Sigmoid colon (tissue), 6 donors: ENCODE measurements at regions not wholly inside any gene's neighbourhood (a gene's known extent, or its start where the extent isn't known, plus 50 kb on each side); places are given as distances from the start of the nearest gene placed in this dataset.

Experiments used
- DNase-seq: peaks from one replicate; pipeline ENCODE4 v3.0.0-alpha.2; 2019
- H3K27ac ChIP-seq, 4 donors: fragments of 200-600 bp; sonication (generic); one replicate each; pipeline ENCODE4 v1.5.1; 2016 to 2019; ENCODE audit warnings: mild to moderate bottlenecking in 1 of 4
- H3K27me3 ChIP-seq, 3 donors: fragments of 200-600 bp; sonication (generic); one replicate each; pipeline ENCODE4 v1.5.1; 2019; ENCODE audit warnings: mild to moderate bottlenecking in 1 of 3
- H3K36me3 ChIP-seq, 4 donors: fragments of 200-600 bp; sonication (generic); one replicate each; pipeline ENCODE4 v1.5.1; 2016 to 2019
- H3K4me1 ChIP-seq, 4 donors: fragments of 200-600 bp; sonication (generic); one replicate each; pipeline ENCODE4 v1.5.1; 2017 to 2019
- H3K4me3 ChIP-seq, 4 donors: fragments of 200-600 bp; sonication (generic); one replicate each; pipeline ENCODE4 v1.5.1; 2017 to 2019; ENCODE audit warnings: mild to moderate bottlenecking in 2 of 4, moderate library complexity in 1 of 4
- H3K9me3 ChIP-seq, 4 donors: fragments of 200-600 bp in 3 of 4; sonication (generic) in 3 of 4; one replicate each; pipeline versions ENCODE4 v1.5.1 to v1.6.1; 2013 to 2019
- EP300 ChIP-seq, 4 donors: sonication (generic); formaldehyde crosslinking; IDR thresholded peaks; one replicate each; pipeline ENCODE4 v1.6.1; 2017; ENCODE audit warnings: antibody characterized with exemption in 4 of 4
- POLR2A ChIP-seq, 2 donors: fragments of 450-650 bp; IDR thresholded peaks; one replicate each; pipeline ENCODE4 v1.6.1; 2016; ENCODE audit warnings: antibody characterized with exemption in 2 of 2, mild to moderate bottlenecking in 2 of 2, moderate library complexity in 2 of 2
- POLR2AphosphoS5 ChIP-seq, 4 donors: sonication (generic); formaldehyde crosslinking; IDR thresholded peaks; one replicate each; pipeline ENCODE4 v1.6.1; 2017; ENCODE audit warnings: antibody characterized with exemption in 4 of 4
- WGBS, 2 donors: extraction: QIAGEN DNeasy Blood & Tissue Kit; methylation state at CpG; one replicate each; pipeline ENCODE4 v1.1.7; 2013; 5-methylcytosine and 5-hydroxymethylcytosine counted together
- intact Hi-C: fragments of 100-400 bp; cut with DNase I; formaldehyde crosslinking; loops from one replicate; pipeline ENCODE4 v1.15.1; 2023
- TF ChIP-seq, protein P1 (sequence below), 4 experiments: fragments of 450-650 bp in 3 of 4; fragments of 200-600 bp in 1 of 4; IDR thresholded peaks; one replicate each; pipeline ENCODE4 v1.5.1; 2016 to 2019; ENCODE audit warnings: antibody characterized with exemption in 4 of 4, mild to moderate bottlenecking in 3 of 4, moderate library complexity in 2 of 4
- donor health status: healthy with polysubstance abuse.
- donor health status: healthy.

DNA sequence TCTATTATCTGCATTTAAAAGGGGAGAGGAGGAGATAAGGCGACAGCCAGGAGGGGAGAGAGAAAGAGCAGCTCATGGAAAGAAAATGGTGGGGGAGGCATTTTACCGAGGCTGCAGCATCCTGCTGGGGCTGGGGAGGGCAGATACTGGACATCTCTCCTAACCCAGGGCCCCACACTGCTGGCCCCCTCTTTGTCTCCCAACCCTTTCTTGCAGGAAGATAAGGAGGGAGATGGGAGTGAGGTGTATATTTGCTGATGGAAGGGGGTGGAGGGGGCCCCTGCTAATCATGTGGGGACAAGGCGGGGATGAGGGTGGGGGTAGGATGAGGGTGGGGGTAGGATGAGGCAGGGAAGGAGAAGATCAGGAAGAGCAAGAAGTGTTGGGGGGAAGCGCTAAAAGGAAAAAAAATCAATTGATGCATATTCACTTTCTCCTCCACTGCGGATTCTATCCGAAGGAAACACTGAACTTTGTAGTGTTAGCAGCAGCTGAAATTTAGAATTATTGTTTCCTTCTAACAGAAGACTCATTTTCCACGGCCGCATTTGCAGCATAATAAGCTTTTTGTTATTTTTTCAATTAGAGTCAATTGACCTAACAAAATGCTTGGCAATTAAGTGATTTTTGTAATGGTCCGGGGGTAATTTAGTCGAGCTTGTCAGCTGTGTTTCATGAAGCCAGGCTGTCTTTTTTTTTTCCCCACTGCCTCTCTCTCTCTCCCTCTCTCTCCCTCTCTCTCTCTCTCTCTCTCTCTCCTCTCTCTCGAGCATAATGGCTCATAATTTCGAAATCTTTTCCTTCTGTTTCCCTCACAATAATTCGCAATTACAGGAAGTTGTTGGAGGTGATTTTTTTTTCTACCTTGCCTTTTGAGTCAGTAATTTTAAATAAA, 1134.6 kb downstream of the BCL11B start:
- intact Hi-C loops, result no loop called here
- 7 to 17% methylated on average over 13 of the region's 13 CpGs for WGBS, 2 donors
- no peak for DNase-seq
- TF ChIP-seq POLR2A (IDR thresholded peaks at IDR 0.05), result no peak
- no peaks in the 10 kb centered on the region for H3K36me3 ChIP-seq
- no peaks in the 10 kb centered on the region for H3K4me1 ChIP-seq
- H3K27me3 ChIP-seq, result peaks cover 0 to 27% (median 5%) of the 10 kb centered on the region in 3 donors
- no peak overlapping the region for H3K27ac ChIP-seq
- no peaks in the 10 kb centered on the region for H3K9me3 ChIP-seq
- no peak overlapping the region for H3K4me3 ChIP-seq

DNA sequence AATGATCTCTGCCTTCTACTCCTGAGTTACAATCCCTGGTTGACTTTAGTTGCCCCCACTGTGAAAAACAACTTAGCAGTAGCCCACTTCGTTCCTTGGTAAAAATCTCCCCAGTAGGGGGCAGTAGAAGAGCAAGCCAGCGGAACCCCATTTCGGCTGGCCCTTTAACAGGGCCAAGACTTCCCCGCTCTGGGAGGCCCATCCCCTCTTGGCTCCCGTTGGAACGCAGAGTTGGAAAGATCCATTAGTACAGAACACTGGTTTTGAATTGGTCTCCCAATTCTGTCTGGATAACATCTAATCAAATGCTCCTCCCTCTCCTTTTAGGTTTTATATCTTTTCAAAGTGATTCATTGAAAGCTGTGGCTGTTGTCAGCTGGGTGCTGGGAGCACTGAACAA, 1133.3 kb downstream of the BCL11B start:
- WGBS, 2 donors, result 1 to 4% methylated on average over 6 of the region's 6 CpGs
- H3K36me3 ChIP-seq, result no peaks in the 10 kb centered on the region
- no peak overlapping the region for H3K27ac ChIP-seq
- no peaks in the 10 kb centered on the region for H3K9me3 ChIP-seq
- H3K27me3 ChIP-seq, result peaks cover 0 to 27% (median 5%) of the 10 kb centered on the region in 3 donors
- DNase-seq, result no peak
- TF ChIP-seq, protein P1, sequence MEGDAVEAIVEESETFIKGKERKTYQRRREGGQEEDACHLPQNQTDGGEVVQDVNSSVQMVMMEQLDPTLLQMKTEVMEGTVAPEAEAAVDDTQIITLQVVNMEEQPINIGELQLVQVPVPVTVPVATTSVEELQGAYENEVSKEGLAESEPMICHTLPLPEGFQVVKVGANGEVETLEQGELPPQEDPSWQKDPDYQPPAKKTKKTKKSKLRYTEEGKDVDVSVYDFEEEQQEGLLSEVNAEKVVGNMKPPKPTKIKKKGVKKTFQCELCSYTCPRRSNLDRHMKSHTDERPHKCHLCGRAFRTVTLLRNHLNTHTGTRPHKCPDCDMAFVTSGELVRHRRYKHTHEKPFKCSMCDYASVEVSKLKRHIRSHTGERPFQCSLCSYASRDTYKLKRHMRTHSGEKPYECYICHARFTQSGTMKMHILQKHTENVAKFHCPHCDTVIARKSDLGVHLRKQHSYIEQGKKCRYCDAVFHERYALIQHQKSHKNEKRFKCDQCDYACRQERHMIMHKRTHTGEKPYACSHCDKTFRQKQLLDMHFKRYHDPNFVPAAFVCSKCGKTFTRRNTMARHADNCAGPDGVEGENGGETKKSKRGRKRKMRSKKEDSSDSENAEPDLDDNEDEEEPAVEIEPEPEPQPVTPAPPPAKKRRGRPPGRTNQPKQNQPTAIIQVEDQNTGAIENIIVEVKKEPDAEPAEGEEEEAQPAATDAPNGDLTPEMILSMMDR (IDR thresholded peaks at IDR 0.05), result peak in 1 of 4 experiments; percentile 12
- TF ChIP-seq POLR2A (IDR thresholded peaks at IDR 0.05) (no peak), EP300 (IDR thresholded peaks at IDR 0.05) (no peak)
- intact Hi-C loops, result no loop called here
- H3K4me3 ChIP-seq, result no peak overlapping the region
- no peaks in the 10 kb centered on the region for H3K4me1 ChIP-seq

DNA sequence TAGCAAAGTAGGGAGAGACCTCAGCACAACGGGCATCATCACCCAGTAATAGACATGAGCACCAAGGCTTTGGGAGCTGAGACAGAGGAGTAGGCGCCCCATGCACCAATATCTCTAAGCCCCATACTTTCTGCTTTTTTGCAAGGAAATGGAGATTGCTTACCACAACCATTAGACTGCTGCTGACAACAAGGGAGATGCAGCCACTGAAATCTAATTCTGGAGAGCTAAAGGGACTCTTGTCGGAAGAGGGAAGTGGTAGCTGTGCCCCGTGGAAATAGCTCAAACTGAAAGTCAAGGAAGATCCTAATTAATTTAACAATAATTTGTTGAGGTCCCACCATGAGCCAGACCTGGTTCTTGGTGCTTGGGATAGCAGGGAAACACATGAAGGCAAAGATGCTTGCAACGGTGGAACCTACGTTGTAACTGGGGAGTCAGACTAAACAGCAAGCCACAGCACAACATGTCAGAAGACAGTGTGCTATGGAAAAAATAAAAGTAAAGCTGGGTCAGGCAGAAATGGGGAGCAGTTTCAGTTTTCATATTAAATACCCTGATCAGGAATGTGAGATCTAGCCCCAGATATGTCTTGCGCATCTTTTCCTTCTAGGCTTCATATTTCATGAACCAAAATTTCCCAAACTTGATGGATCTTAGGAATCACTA, 1131.0 kb downstream of the BCL11B start:
- peaks cover 0 to 14% (median 5%) of the 10 kb centered on the region in 3 donors for H3K27me3 ChIP-seq
- intact Hi-C loops, result no loop called here
- no peaks in the 10 kb centered on the region for H3K36me3 ChIP-seq
- no peak for TF ChIP-seq POLR2AphosphoS5 (IDR thresholded peaks at IDR 0.05)
- TF ChIP-seq EP300 (IDR thresholded peaks at IDR 0.05), result no peak
- TF ChIP-seq, protein P1 (IDR thresholded peaks at IDR 0.05), result no peak
- no peak for TF ChIP-seq POLR2A (IDR thresholded peaks at IDR 0.05)
- no peak for DNase-seq
- no peaks in the 10 kb centered on the region for H3K9me3 ChIP-seq
- no peak overlapping the region for H3K27ac ChIP-seq
- no peaks in the 10 kb centered on the region for H3K4me1 ChIP-seq
- 76 to 81% methylated on average over 7 of the region's 7 CpGs for WGBS, 2 donors
- H3K4me3 ChIP-seq, result no peak overlapping the region

DNA sequence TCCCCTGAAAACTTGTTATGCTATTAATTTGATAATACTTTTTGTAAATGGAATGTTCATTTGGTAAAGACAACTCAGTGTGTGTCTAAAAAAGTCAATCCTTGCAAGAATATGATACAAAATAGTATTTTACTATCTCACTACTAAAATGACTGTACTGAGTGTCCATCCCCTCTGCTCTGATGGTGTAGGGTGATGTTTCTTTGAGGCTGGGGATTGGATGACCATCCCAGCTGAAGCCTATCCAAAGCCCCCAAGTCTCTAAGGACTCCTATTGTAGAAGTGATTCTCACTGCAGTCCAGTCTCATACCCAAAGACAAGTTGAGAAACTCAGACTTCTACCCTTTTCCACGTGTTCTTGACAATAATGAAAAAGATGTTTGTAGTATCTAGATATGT, 1128.4 kb downstream of the BCL11B start:
- no peak overlapping the region for H3K4me3 ChIP-seq
- intact Hi-C loops, result no loop called here
- H3K9me3 ChIP-seq, result no peaks in the 10 kb centered on the region
- WGBS, 2 donors, result 58 to 70% methylated on average over 1 of the region's 1 CpG
- no peaks in the 10 kb centered on the region for H3K27me3 ChIP-seq
- DNase-seq, result no peak
- H3K36me3 ChIP-seq, result no peaks in the 10 kb centered on the region
- H3K27ac ChIP-seq, result no peak overlapping the region
- H3K4me1 ChIP-seq, result no peaks in the 10 kb centered on the region
- TF ChIP-seq POLR2AphosphoS5 (IDR thresholded peaks at IDR 0.05), result no peak
- TF ChIP-seq, protein P1 (IDR thresholded peaks at IDR 0.05), result no peak
- TF ChIP-seq EP300 (IDR thresholded peaks at IDR 0.05), result no peak
- no peak for TF ChIP-seq POLR2A (IDR thresholded peaks at IDR 0.05)

DNA sequence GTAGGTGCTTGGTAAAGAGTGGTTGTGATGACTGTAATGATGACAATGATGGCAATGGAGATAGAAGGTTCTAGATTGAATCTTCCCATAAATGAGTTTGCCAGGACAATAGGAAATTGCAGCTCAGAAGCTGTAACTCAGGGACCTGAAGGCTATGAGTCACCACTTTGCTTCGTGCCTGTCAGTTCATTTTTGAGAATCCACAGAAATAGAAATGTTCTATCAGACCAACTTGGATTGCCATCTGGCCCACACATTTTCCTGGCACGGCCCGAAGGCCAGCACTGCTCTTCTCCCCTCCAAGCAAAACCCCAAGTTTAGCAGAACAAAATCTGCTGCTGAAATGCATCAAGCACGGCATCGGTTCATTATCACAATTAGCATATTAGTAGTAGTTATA, 1127.0 kb downstream of the BCL11B start:
- Histone ChIP-seq H3K36me3 (no peaks in the 10 kb centered on the region), H3K4me3 (no peak overlapping the region), H3K27ac (no peak overlapping the region), H3K4me1 (no peaks in the 10 kb centered on the region), H3K9me3 (no peaks in the 10 kb centered on the region), H3K27me3 (no peaks in the 10 kb centered on the region)
- DNase-seq, result no peak
- WGBS, 2 donors, result 82 to 87% methylated on average over 5 of the region's 5 CpGs
- TF ChIP-seq, protein P1 (IDR thresholded peaks at IDR 0.05), result no peak
- TF ChIP-seq POLR2A (IDR thresholded peaks at IDR 0.05) (no peak), EP300 (IDR thresholded peaks at IDR 0.05) (no peak), POLR2AphosphoS5 (IDR thresholded peaks at IDR 0.05) (no peak)
- intact Hi-C loops, result no loop called here
